Hematopoietic multipotent progenitor cell treated with erythropoietin and hydrocortisone succinate and interleukin-3 and kit ligand, for 4 days (in vitro differentiated cells): ENCODE measurements at regions not wholly inside any gene's neighbourhood (a gene's known extent, or its start where the extent isn't known, plus 50 kb on each side); places are given as distances from the start of the nearest gene placed in this dataset.

Source experiments
- DNase-seq: peaks from one replicate; pipeline ENCODE4 v3.0.0-alpha.2; 2015

DNA sequence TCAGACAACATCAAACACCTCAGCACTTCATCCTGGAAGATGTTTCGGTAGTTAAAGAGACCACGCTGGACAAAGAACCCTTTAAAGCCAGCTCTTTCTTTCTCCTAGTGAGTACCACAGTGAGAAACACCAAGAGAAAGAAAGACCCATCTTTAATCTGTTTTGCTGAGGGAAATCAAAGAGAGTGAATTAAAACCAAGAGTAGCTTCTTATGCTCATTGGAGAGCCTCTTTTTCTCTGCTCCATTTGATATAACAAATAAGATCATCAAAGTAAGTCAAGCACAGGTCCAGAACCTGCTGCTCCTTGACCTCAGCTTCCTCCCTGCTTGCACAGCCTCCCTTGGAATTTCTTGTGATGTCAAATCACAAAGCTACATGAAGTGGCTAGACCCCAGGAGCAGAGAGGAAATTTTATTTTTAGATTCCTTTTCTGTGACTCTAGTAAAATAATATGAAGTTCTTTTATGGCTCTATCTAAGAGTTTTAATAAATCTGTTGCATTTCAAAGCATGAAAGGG, 436.4 kb downstream of the C3orf38 start:
- no peak for DNase-seq

DNA sequence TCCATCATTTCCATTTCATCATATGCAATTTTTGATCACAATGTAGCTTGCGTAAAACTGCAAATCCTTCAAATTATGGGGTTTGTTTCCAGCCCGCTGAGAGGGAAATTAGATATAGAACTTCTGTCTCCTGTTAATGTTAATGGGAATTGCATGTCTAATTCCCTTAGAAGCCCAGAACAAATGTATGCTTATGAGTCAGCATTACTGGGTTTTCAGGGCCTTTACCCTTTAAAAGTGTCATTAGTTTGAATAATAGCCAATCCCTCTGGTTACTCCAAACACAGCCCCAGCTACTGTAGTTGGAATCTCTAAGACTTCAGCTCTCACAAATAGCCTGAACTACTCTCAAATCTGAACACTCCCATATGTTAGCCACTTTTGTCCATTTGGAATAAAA, 439.4 kb downstream of the C3orf38 start:
- no peak for DNase-seq

GRCh38 chr3:88595026-88595425, 445.3 kb downstream of the C3orf38 start:
- peak; percentile 34 for DNase-seq

DNA sequence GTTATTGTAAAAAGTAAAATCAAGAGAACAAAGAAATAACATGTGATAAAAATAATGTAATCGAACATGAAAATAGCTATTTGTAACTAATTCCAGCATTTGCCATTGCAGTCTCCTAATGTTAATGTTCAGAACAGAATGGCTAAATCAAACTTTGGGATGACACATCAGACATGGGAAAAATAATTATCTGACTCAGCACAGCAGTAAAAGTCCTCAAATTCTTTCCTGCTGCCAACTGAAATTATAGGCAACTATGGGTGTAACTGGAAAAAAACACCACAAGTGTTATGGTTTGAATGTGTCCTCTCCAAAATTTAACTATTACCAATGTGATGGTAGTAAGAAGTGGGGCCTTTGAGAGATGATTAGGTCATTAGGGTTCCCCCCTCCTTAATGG, 446.7 kb downstream of the C3orf38 start:
- no peak for DNase-seq

DNA sequence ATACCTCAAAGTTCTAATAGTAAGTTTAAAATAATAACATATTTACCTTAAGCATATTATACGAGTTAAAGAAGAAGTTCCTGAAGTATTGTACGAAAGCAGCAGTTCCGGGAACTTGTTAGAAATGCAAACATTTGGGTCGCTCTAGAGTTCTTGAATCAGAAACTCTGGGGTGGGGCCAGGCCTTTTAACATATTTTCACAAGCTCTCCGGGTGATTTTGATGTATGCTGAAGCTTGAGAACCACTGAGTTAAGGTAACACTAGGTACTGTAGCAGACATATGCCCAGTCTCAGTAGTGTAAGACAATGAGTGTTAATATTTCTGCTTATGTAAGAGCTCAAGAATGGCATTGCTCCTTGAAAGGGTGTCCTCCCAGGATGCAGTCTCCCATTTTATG, 461.1 kb downstream of the C3orf38 start:
- no peak for DNase-seq

DNA sequence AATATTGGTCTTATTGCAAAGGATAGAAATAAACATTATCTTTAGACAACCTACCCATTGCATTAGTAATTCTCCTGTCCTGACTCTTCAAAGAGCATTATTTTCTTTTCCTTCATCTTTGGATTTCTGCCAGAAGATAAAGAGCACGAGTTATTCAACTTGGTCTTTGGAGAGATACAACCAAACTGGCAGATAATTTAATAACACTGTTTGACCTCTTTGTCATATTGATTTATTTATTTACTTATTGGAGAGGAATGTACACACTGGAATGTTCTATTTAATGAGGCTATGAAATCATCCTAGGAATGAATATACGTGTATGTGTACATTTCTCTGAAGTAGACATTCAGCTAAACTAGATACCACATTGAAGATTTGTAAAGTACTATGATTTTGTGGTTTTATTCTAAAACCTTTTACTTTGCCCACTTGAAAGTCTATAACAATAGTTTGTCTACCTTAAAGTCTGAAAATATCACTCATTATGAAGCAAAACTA, 462.1 kb downstream of the C3orf38 start:
- no peak for DNase-seq

DNA sequence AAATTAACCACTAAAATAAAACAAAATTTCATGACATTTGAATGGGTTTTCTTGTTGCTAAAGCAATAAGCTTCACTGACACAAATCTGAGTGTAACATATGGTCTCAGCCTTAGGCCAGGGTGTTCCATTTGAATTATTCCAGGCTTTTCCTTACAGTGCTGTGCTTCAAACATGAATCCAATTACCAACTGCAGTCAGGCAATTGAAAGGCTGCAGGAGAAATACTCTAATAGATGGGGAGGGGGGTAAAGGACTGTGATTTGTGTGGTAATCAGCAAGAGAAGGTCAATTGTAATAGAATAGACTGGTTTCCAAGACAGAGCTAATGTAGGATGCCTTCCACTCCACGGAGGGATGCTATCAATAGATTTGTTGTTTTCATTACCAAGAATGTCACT, 466.7 kb downstream of the C3orf38 start:
- no peak for DNase-seq

GRCh38 chr3:88617283-88617682, 467.5 kb downstream of the C3orf38 start:
- peak; percentile 22 for DNase-seq

GRCh38 chr3:88618021-88618645, 468.4 kb downstream of the C3orf38 start:
- no peak for DNase-seq

GRCh38 chr3:88621586-88621985, 471.8 kb downstream of the C3orf38 start:
- DNase-seq: no peak

GRCh38 chr3:88623709-88624108, 473.9 kb downstream of the C3orf38 start:
- DNase-seq: no peak

DNA sequence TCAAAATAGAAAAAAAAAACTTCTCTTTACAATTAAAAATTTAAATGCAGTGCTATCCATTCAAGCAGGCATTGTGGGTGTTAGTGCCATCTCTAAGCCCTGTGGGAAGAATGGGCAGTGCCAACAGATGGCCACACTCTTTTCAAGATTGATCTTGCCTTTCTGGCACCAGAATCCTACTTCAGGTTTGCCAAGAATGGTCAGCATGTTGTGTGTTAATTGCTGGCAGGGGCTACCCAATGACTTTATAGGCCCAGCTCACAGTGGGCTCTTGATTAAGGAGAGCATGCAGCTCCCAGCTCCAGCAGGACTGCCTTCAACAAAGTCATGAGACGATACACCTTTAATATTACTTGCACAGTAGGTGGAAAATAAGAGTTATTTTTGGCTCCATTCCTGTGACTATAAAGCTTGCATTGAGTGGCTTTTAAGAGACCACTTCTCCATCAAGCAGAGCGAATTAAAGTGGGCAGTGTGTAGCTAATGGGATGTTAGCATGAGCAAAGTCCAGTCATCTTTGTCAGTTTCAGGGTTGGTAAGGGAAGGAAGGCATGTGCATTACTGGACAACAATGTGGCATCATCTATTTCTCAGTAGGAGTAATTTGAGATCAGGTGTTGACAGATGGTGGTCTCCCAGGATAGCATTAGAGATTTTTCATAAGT, 476.8 kb downstream of the C3orf38 start:
- DNase-seq: no peak

DNA sequence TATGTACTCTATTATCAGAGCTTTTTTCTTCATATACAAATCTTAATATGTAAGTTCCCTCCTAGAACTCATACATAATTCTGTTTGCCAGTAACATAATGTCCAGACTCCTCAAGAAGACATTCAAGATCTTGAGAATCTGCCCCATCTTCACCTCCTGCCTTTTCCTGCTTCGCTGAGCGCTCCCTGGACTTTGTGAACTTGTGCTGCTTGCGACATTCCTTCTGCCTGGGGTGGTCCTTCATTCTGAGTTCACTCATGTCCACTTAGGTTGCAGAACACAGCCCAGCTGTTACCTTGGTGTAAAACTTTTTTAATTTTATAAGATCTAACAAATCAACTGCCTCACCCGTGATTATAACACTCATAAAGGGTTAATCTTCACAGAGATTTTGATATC, 478.5 kb upstream of the EPHA3 start:
- no peak for DNase-seq

DNA sequence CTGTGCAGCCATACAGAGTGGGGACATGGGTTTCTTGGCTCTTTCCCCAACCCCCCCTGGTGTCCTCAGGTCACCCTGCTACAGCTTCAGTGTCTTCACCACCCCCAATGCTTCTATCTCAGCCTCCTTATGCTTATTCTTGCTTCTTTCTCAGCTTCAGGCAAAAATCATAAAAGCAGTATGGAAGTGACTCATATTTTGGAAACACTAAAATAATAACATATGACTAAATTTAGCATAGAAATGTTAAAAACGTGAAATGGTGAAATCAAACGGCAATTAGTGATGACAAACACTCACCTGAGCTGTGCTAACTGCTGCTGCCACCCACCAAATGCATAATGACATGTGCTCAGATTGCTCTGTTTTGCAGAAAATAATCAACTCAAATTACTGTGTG, 475.2 kb upstream of the EPHA3 start:
- no peak for DNase-seq

DNA sequence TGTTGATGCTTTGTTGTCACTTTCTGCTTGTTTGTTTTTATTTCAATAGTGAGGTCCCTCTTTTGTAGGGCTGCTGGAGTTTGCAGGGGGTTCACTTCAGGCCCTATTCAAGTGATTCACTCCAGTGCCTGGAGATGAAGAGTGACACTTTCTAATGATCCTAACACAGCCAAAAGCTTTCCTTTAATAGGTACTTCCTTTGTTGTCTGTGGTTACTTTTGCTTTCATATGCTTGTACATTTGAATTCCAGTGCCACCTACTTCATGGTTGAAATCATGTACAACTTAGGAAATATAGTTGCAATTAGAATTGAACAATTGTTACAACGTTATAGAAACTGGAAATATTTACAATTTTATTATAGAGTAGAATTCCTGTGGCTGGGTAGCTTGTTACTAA, 466.8 kb upstream of the EPHA3 start:
- no peak for DNase-seq

DNA sequence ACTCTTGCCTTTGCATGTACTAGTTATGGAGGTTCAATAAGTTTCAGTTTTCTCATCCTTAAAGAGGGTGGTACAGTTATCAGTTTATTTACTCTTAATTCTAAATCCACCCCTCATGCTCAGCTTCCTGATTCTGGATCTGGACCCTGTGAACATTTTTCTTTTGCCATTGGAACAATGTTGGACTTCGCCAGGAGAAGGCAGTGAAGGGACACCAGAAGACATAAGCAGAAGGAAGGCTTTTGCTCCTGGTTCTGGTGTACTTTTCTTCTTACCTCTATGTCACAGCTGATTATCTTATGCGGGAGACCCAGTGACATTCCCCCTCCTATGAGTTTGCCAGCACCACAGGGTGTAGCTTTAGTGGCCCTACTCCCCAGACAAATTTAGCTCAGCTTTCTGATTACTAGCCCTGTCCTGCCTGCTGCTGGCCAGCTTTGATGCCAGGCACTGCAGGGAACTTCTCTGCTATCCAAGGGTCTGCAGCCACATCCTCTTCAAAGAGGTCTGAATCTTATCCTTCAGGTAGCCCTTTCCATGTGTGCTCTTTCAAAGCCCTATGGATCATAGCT, 466.3 kb upstream of the EPHA3 start:
- DNase-seq: no peak

- DNase-seq: no peak
Observed at GRCh38 chr3:88657459-88657858, 450.0 kb upstream of the EPHA3 start.

- no peak for DNase-seq
Observed at GRCh38 chr3:88661433-88661824, 446.0 kb upstream of the EPHA3 start.

GRCh38 chr3:88668180-88668579, 439.2 kb upstream of the EPHA3 start:
- no peak for DNase-seq

GRCh38 chr3:88671573-88671972, 435.8 kb upstream of the EPHA3 start:
- no peak for DNase-seq

DNA sequence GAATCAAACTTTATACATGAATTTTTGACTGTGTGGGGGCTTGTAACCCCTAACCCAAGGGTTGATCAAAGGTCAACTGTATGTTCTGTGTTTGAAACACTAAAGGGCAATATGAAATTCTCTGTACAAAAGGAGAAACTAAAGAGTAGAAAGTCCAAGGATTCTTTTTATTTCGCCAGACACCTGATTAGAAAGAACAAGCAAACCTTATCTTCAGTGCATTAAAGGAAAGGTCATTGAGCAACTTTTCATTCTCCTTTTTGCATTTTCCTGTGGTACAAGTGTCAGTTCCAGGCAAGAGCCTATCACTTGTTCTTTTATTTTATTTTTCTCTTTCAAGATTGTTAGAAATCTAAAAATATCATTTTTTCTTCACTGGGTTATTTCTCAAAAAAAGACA, 430.1 kb upstream of the EPHA3 start:
- no peak for DNase-seq

- DNase-seq: no peak
Observed at GRCh38 chr3:88678747-88679146, 428.7 kb upstream of the EPHA3 start.

- no peak for DNase-seq
Observed at GRCh38 chr3:88690287-88690686, 417.1 kb upstream of the EPHA3 start.

- DNase-seq: no peak
Observed at GRCh38 chr3:88691081-88691480, 416.3 kb upstream of the EPHA3 start.
